ENCODE measurements at regions not wholly inside any gene's neighbourhood (a gene's known extent, or its start where the extent isn't known, plus 50 kb on each side); places are given as distances from the start of the nearest gene placed in this dataset.

DNA sequence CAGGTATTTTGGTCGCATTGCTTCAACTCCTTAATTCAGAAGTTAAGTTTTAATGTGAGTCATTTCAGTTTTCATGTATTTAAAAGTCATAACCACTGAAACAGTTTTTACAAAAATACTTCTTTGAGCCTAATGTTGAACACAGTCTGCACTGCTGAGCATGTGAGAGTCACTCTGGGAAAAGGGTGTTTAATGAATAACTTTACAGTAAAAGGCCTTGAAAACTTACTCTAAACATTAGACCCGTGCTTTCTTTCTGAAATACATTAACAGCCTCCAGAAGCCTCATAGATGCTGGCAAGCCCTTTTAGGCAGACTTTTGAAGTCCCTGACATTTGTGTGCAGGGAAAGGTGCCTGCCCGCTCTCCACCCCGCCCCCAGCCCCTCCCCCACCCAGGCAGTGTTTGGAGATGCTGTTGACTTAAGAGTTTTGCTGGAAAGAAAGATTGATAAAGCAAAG lies 68.9 kb upstream of the NR2F2 start:
- no peak for DNase-seq
- H3K4me3 ChIP-seq (ENCODE audit: low read length in 2 of 2): no peak overlapping the region
- H3K27ac Mint-ChIP-seq: no peak overlapping the region
- no peaks in the 10 kb centered on the region for H3K27me3 Mint-ChIP-seq
- H3K36me3 ChIP-seq (ENCODE audit: insufficient read depth, low read length): no peaks in the 10 kb centered on the region
- H3K4me1 ChIP-seq (ENCODE audit: insufficient read depth, low read length): no peaks in the 10 kb centered on the region
- ChIA-PET POLR2A (ENCODE audit: partially characterized antibody) (no interaction called here), CTCF (ENCODE audit: partially characterized antibody) (no interaction called here)
- intact Hi-C loops (cut with micrococcal nuclease): no loop called here
- H3K9me3 Mint-ChIP-seq: peaks cover 0 to 7% (median 2%) of the 10 kb centered on the region in 8 donors
- no peak overlapping the region for H3K27ac ChIP-seq (ENCODE audit: low read depth, low read length)
- no peaks in the 10 kb centered on the region for H3K4me1 Mint-ChIP-seq
- H3K9me3 ChIP-seq (ENCODE audit: control insufficient read depth in 1 of 2, low read length in 2 of 2): no peaks in the 10 kb centered on the region
- no peaks in the 10 kb centered on the region for H3K27me3 ChIP-seq (ENCODE audit: insufficient read depth, low read length)
- no peak overlapping the region for H3K4me3 Mint-ChIP-seq
- no peaks in the 10 kb centered on the region for H3K36me3 Mint-ChIP-seq

DNA sequence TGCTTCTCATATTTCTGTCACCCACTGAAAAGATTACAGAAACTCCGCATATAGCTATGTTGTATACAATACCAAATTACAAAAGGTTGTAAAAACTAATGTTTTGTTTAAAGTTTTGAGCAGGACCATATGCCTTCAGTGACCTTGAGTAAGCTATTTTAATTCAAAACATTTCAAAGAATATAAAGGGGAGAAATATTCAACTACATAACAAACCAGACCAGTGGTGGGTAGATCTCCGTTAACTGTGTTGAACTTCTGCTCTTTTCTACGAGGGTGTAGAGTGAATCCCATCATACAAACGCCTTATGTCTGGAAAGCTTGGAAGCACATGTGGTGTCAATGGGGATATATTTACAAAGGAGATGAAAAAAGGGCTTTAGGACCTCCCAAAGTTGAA lies 68.4 kb upstream of the NR2F2 start:
- no peak overlapping the region for H3K4me3 Mint-ChIP-seq
- no peaks in the 10 kb centered on the region for H3K36me3 Mint-ChIP-seq

DNA sequence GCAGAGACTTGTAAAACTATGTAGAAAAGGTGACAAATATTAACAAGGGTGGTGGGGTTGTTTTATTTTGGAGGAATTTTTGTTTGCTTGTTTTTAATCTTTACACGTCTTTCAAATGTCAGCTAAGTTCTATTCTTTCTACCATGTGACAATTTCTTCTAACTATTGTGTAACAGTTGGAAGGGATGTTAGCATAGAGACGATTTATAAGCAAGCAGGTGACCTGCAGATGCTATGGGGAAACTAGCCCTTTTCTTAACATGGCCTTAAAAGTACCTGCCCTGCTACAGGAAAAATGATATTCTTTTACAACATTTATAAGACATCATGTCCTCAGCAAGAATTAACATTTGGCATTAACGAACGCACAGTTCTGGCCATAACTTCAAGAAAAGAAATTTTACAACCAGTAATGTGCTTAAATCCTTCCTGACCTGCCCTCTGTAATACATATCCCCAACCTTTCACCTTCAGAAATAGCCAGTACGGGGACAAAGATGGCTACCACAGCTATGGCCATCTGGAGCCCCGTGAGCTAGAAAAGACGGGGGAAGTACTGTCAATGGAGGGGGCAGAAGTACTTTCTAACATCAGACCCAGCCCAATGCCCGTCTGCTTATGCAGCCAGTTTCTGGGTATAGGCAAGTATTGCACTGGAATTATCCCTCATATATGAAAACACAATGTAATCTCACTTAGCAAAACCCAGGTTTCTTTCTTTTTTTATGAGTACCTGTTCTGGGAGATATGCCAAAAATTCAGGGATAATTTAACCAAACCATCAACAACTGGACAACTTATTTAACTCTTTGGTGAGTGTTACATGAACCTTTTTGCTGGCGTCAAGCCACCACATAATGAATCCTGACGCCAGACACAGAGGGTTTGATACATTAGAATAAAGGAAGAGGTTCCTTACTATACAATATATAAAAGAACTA lies 67.7 kb upstream of the NR2F2 start:
- no peaks in the 10 kb centered on the region for H3K4me1 ChIP-seq (ENCODE audit: insufficient read depth, low read length)
- peaks cover 0 to 4% (median 2%) of the 10 kb centered on the region in 8 donors for H3K9me3 Mint-ChIP-seq
- no peaks in the 10 kb centered on the region for H3K36me3 Mint-ChIP-seq
- no peaks in the 10 kb centered on the region for H3K27me3 ChIP-seq (ENCODE audit: insufficient read depth, low read length)
- H3K27me3 Mint-ChIP-seq: no peaks in the 10 kb centered on the region
- DNase-seq: no peak
- CTCF ChIA-PET (ENCODE audit: partially characterized antibody): no interaction called here
- no peak overlapping the region for H3K4me3 ChIP-seq (ENCODE audit: low read length in 2 of 2)
- no peak overlapping the region for H3K27ac Mint-ChIP-seq
- no peak overlapping the region for H3K4me3 Mint-ChIP-seq
- no peaks in the 10 kb centered on the region for H3K4me1 Mint-ChIP-seq
- intact Hi-C loops (cut with micrococcal nuclease): no loop called here
- H3K36me3 ChIP-seq (ENCODE audit: insufficient read depth, low read length): no peaks in the 10 kb centered on the region
- H3K9me3 ChIP-seq (ENCODE audit: control insufficient read depth in 1 of 2, low read length in 2 of 2): no peaks in the 10 kb centered on the region
- POLR2A ChIA-PET (ENCODE audit: partially characterized antibody): no interaction called here
- no peak overlapping the region for H3K27ac ChIP-seq (ENCODE audit: low read depth, low read length)

More for the DNA sequence above, 68.4 kb upstream of the NR2F2 start:
- Histone ChIP-seq H3K36me3 (ENCODE audit: insufficient read depth, low read length) (no peaks in the 10 kb centered on the region), H3K4me1 (ENCODE audit: insufficient read depth, low read length) (no peaks in the 10 kb centered on the region), H3K27me3 (ENCODE audit: insufficient read depth, low read length) (no peaks in the 10 kb centered on the region), H3K27ac (ENCODE audit: low read depth, low read length) (no peak overlapping the region), H3K4me3 (ENCODE audit: low read length in 2 of 2) (no peak overlapping the region), H3K9me3 (ENCODE audit: control insufficient read depth in 1 of 2, low read length in 2 of 2) (no peaks in the 10 kb centered on the region)
- DNase-seq: no peak
- ChIA-PET CTCF (ENCODE audit: partially characterized antibody) (no interaction called here), POLR2A (ENCODE audit: partially characterized antibody) (no interaction called here)
- Mint-ChIP-seq H3K27ac (no peak overlapping the region), H3K27me3 (no peaks in the 10 kb centered on the region), H3K9me3 (peaks cover 0 to 7% (median 2%) of the 10 kb centered on the region in 8 donors), H3K4me1 (no peaks in the 10 kb centered on the region)
- intact Hi-C loops (cut with micrococcal nuclease): no loop called here

DNA sequence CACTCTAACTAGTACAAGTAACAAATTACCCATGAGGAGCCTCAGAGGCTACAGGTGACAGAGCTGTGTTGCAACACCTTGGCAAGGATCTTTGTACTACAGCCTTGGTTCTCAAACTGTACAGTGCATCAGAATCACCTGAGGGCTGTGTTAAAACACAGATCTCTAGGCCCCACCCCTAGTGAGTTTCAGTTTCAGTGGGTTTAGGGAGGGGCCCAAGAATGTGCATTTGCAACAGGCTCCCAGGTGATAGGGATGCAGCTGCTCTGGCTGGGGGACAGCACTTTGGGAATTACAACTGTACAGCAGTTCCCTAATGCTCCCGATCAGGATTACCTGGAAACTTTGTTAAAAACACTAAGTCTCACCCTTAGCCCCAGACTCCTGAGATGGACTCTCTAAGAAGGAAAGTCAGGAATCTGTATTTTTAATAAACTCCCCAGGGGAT lies 66.1 kb upstream of the NR2F2 start:
- no peak for DNase-seq
- Histone ChIP-seq H3K4me3 (ENCODE audit: low read length in 2 of 2) (no peak overlapping the region), H3K27ac (ENCODE audit: low read depth, low read length) (no peak overlapping the region), H3K4me1 (ENCODE audit: insufficient read depth, low read length) (no peaks in the 10 kb centered on the region), H3K36me3 (ENCODE audit: insufficient read depth, low read length) (no peaks in the 10 kb centered on the region), H3K9me3 (ENCODE audit: control insufficient read depth in 1 of 2, low read length in 2 of 2) (no peaks in the 10 kb centered on the region), H3K27me3 (ENCODE audit: insufficient read depth, low read length) (no peaks in the 10 kb centered on the region)
- Mint-ChIP-seq H3K36me3 (no peaks in the 10 kb centered on the region), H3K4me1 (no peaks in the 10 kb centered on the region), H3K27ac (no peak overlapping the region), H3K27me3 (no peaks in the 10 kb centered on the region), H3K9me3 (peaks cover 0 to 8% (median 2%) of the 10 kb centered on the region in 8 donors), H3K4me3 (no peak overlapping the region)
- intact Hi-C loops (cut with micrococcal nuclease): no loop called here
- ChIA-PET POLR2A (ENCODE audit: partially characterized antibody) (no interaction called here), CTCF (ENCODE audit: partially characterized antibody) (no interaction called here)

GRCh38 chr15:96264801-96265515 lies 65.5 kb upstream of the NR2F2 start:
- no peaks in the 10 kb centered on the region for H3K36me3 ChIP-seq (ENCODE audit: insufficient read depth, low read length)
- H3K9me3 ChIP-seq (ENCODE audit: control insufficient read depth in 1 of 2, low read length in 2 of 2): no peaks in the 10 kb centered on the region
- POLR2A ChIA-PET (ENCODE audit: partially characterized antibody): no interaction called here
- intact Hi-C loops (cut with micrococcal nuclease): no loop called here
- no peak overlapping the region for H3K4me3 Mint-ChIP-seq
- H3K9me3 Mint-ChIP-seq: peaks cover 0 to 8% (median 2%) of the 10 kb centered on the region in 8 donors
- CTCF ChIA-PET (ENCODE audit: partially characterized antibody): no interaction called here
- no peaks in the 10 kb centered on the region for H3K27me3 ChIP-seq (ENCODE audit: insufficient read depth, low read length)
- no peak overlapping the region for H3K4me3 ChIP-seq (ENCODE audit: low read length in 2 of 2)
- no peaks in the 10 kb centered on the region for H3K27me3 Mint-ChIP-seq
- H3K36me3 Mint-ChIP-seq: no peaks in the 10 kb centered on the region
- no peaks in the 10 kb centered on the region for H3K4me1 ChIP-seq (ENCODE audit: insufficient read depth, low read length)
- peak overlapping the region in 1 of 7 donors; percentile 35 for H3K27ac Mint-ChIP-seq
- no peak overlapping the region for H3K27ac ChIP-seq (ENCODE audit: low read depth, low read length)
- H3K4me1 Mint-ChIP-seq: no peaks in the 10 kb centered on the region
- DNase-seq: no peak

GRCh38 chr15:96266456-96266855 lies 64.0 kb upstream of the NR2F2 start:
- Histone ChIP-seq H3K4me1 (ENCODE audit: insufficient read depth, low read length) (no peaks in the 10 kb centered on the region), H3K9me3 (ENCODE audit: control insufficient read depth in 1 of 2, low read length in 2 of 2) (no peaks in the 10 kb centered on the region), H3K36me3 (ENCODE audit: insufficient read depth, low read length) (no peaks in the 10 kb centered on the region), H3K4me3 (ENCODE audit: low read length in 2 of 2) (no peak overlapping the region), H3K27me3 (ENCODE audit: insufficient read depth, low read length) (no peaks in the 10 kb centered on the region), H3K27ac (ENCODE audit: low read depth, low read length) (no peak overlapping the region)
- H3K27ac Mint-ChIP-seq: no peak overlapping the region
- intact Hi-C loops (cut with micrococcal nuclease): no loop called here
- no peak overlapping the region for H3K4me3 Mint-ChIP-seq
- POLR2A ChIA-PET (ENCODE audit: partially characterized antibody): no interaction called here
- no peaks in the 10 kb centered on the region for H3K36me3 Mint-ChIP-seq
- CTCF ChIA-PET (ENCODE audit: partially characterized antibody): no interaction called here
- peaks cover 0 to 8% (median 3%) of the 10 kb centered on the region in 8 donors for H3K9me3 Mint-ChIP-seq
- H3K27me3 Mint-ChIP-seq: no peaks in the 10 kb centered on the region
- no peak for DNase-seq
- H3K4me1 Mint-ChIP-seq: no peaks in the 10 kb centered on the region

DNA sequence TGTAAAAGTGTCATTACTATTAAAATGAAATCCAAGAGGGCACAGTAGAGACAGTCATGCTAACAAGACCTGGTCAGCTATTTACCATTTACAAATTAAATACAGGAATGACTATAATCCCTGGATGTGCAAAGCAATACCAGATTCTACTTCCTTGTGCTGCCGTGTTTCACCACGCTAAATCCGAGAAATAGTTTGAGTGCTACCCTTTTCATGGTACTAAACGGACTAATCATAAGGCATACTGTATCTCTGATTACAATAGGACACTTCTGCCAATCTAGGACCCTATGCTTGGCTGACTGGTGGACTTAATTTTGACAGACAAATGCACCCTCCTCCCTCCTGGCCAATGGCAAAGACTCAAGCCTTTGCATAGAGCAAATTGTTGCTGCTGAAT lies 63.0 kb upstream of the NR2F2 start:
- Mint-ChIP-seq H3K9me3 (peaks cover 0 to 9% (median 5%) of the 10 kb centered on the region in 8 donors), H3K4me1 (no peaks in the 10 kb centered on the region), H3K27me3 (no peaks in the 10 kb centered on the region), H3K36me3 (no peaks in the 10 kb centered on the region), H3K4me3 (no peak overlapping the region), H3K27ac (no peak overlapping the region)
- ChIA-PET CTCF (ENCODE audit: partially characterized antibody) (no interaction called here), POLR2A (ENCODE audit: partially characterized antibody) (no interaction called here)
- Histone ChIP-seq H3K9me3 (ENCODE audit: control insufficient read depth in 1 of 2, low read length in 2 of 2) (no peaks in the 10 kb centered on the region), H3K4me3 (ENCODE audit: low read length in 2 of 2) (no peak overlapping the region), H3K27me3 (ENCODE audit: insufficient read depth, low read length) (no peaks in the 10 kb centered on the region), H3K4me1 (ENCODE audit: insufficient read depth, low read length) (no peaks in the 10 kb centered on the region), H3K27ac (ENCODE audit: low read depth, low read length) (no peak overlapping the region), H3K36me3 (ENCODE audit: insufficient read depth, low read length) (no peaks in the 10 kb centered on the region)
- intact Hi-C loops (cut with micrococcal nuclease): no loop called here
- no peak for DNase-seq

Measured in CD4-positive, alpha-beta memory T cell (primary cell).